Neuronal stem cell (in vitro differentiated cells): ENCODE measurements at regions not wholly inside any gene's neighbourhood (a gene's known extent, or its start where the extent isn't known, plus 50 kb on each side); places are given as distances from the start of the nearest gene placed in this dataset.

ENCODE experiments used
- DNase-seq: peaks from one replicate; pipeline ENCODE4 v3.0.0-alpha.2; 2013; ENCODE audit warnings: low spot score
- H2AFZ ChIP-seq: one replicate; pipeline ENCODE4 v1.6.1; 2013; ENCODE audit warnings: mild to moderate bottlenecking, low read length, inconsistent platforms
- H2AK5ac ChIP-seq: 2 replicates; pipeline ENCODE4 v1.6.1; 2013; ENCODE audit warnings: low read depth, mild to moderate bottlenecking, inconsistent platforms, low read length, moderate library complexity, mixed read lengths
- H2BK120ac ChIP-seq: 2 replicates; pipeline ENCODE4 v1.6.1; 2013; ENCODE audit warnings: low read depth, mild to moderate bottlenecking, inconsistent platforms, low read length, moderate library complexity, mixed read lengths
- H2BK12ac ChIP-seq: one replicate; pipeline ENCODE4 v1.6.1; 2013; ENCODE audit warnings: low read length, inconsistent platforms
- H2BK15ac ChIP-seq: 2 replicates; pipeline ENCODE4 v1.6.1; 2013; ENCODE audit warnings: mild to moderate bottlenecking, low read length, inconsistent platforms, mixed read lengths
- H2BK5ac ChIP-seq: one replicate; pipeline ENCODE4 v1.6.1; 2013; ENCODE audit warnings: inconsistent platforms, mild to moderate bottlenecking, low read length, moderate library complexity
- H3K14ac ChIP-seq: one replicate; pipeline ENCODE4 v1.6.1; 2013; ENCODE audit warnings: low read length, inconsistent platforms
- H3K18ac ChIP-seq: 2 replicates; pipeline ENCODE4 v1.6.1; 2013; ENCODE audit warnings: low read length, inconsistent platforms
- H3K23ac ChIP-seq: 2 replicates; pipeline ENCODE4 v1.6.1; 2013; ENCODE audit warnings: low read depth, mild to moderate bottlenecking, mixed read lengths, low read length, inconsistent platforms; ENCODE audit not compliant: poor library complexity
- H3K27ac ChIP-seq: replicated peaks from 3 replicates; pipeline ENCODE4 v1.5.1; 2013; ENCODE audit warnings: low read length, inconsistent platforms
- H3K27me3 ChIP-seq, 3 experiments: 2 replicates each; pipeline ENCODE4 v1.6.1; 2013; ENCODE audit warnings: low read length in 3 of 3, mild to moderate bottlenecking in 2 of 3, inconsistent platforms in 1 of 3, low read depth in 1 of 3, mixed read lengths in 1 of 3, moderate library complexity in 1 of 3; ENCODE audit not compliant: control insufficient read depth in 3 of 3, insufficient read depth in 3 of 3
- H3K36me3 ChIP-seq, 2 donors: replicated peaks in 1 of 2; 2 replicates each; pipeline ENCODE4 v1.6.1; 2013; ENCODE audit warnings: low read length in 2 of 2; ENCODE audit not compliant: control insufficient read depth in 2 of 2, insufficient read depth in 2 of 2
- H3K4ac ChIP-seq: 2 replicates; pipeline ENCODE4 v1.6.1; 2013; ENCODE audit warnings: inconsistent platforms, mild to moderate bottlenecking, low read length, moderate library complexity
- H3K4me1 ChIP-seq, 2 donors: 1 replicate in 1 of 2; 2 replicates in 1 of 2; pipeline ENCODE4 v1.6.1; 2013; ENCODE audit warnings: low read length in 2 of 2, low read depth in 1 of 2; ENCODE audit not compliant: control insufficient read depth in 2 of 2, insufficient read depth in 1 of 2
- H3K4me2 ChIP-seq: one replicate; pipeline ENCODE4 v1.6.1; 2013; ENCODE audit warnings: mild to moderate bottlenecking, low read length, inconsistent platforms; ENCODE audit not compliant: insufficient read depth, poor library complexity, severe bottlenecking
- H3K4me3 ChIP-seq, 2 donors: 2 replicates each; pipeline ENCODE4 v1.5.1; 2013; ENCODE audit warnings: low read length in 2 of 2, mild to moderate bottlenecking in 2 of 2, inconsistent platforms in 1 of 2, moderate library complexity in 1 of 2
- H3K79me1 ChIP-seq: one replicate; pipeline ENCODE4 v1.6.1; 2013; ENCODE audit warnings: low read depth, mild to moderate bottlenecking, inconsistent platforms, low read length, moderate library complexity
- H3K9ac ChIP-seq: one replicate; pipeline ENCODE4 v1.6.1; 2013; ENCODE audit warnings: mild to moderate bottlenecking, low read depth, low read length, inconsistent platforms; ENCODE audit not compliant: poor library complexity
- H3K9me3 ChIP-seq, 2 donors: replicated peaks in 1 of 2; 2 replicates each; pipeline versions ENCODE3 to v1.6.1; 2013; ENCODE audit warnings: low read length in 2 of 2, mild to moderate bottlenecking in 2 of 2, inconsistent platforms in 1 of 2, low read depth in 1 of 2, mixed read lengths in 1 of 2, moderate library complexity in 1 of 2; ENCODE audit not compliant: control insufficient read depth in 2 of 2, insufficient read depth in 1 of 2
- H4K8ac ChIP-seq: one replicate; pipeline ENCODE4 v1.6.1; 2013; ENCODE audit warnings: low read depth, mild to moderate bottlenecking, inconsistent platforms, low read length, moderate library complexity
- H4K91ac ChIP-seq: one replicate; pipeline ENCODE4 v1.6.1; 2013; ENCODE audit warnings: low read length, low read depth, mild to moderate bottlenecking, inconsistent platforms; ENCODE audit not compliant: poor library complexity
- WGBS, 2 donors: extraction: QIAGEN DNeasy Blood & Tissue Kit; methylation state at CpG; one replicate each; pipeline ENCODE4 v1.1.7; 2013; ENCODE audit warnings: missing lambda C conversion rate in 2 of 2, mixed read lengths in 1 of 2; ENCODE audit not compliant: insufficient read length in 2 of 2, insufficient replicate concordance in 1 of 2; ENCODE audit errors: extremely low coverage in 2 of 2; 5-methylcytosine and 5-hydroxymethylcytosine counted together

- Histone ChIP-seq H3K27me3 (no peaks in the 10 kb centered on the region), H2AK5ac (no peak overlapping the region), H3K4me3 (no peak overlapping the region), H2AFZ (no peak overlapping the region), H2BK5ac (no peak overlapping the region), H3K18ac (no peak overlapping the region), H3K23ac (no peak overlapping the region), H2BK120ac (no peak overlapping the region), H4K91ac (no peak overlapping the region), H2BK15ac (no peak overlapping the region), H3K9me3 (no peaks in the 10 kb centered on the region), H2BK12ac (no peak overlapping the region), H4K8ac (no peak overlapping the region), H3K79me1 (no peaks in the 10 kb centered on the region), H3K9ac (no peak overlapping the region), H3K27ac (no peak overlapping the region), H3K36me3 (no peaks in the 10 kb centered on the region), H3K4me2 (no peak overlapping the region), H3K4me1 (peaks cover 0 to 3% of the 10 kb centered on the region in 2 donors), H3K14ac (no peak overlapping the region), H3K4ac (no peak overlapping the region)
- no peak for DNase-seq
- WGBS, 2 donors = no CpG with 5 or more reads among the region's 7 CpGs
Observed at GRCh38 chr16:66036184-66036583, 330.3 kb upstream of the CDH5 start.

- no peak overlapping the region for H4K8ac ChIP-seq
- H3K4me2 ChIP-seq = no peak overlapping the region
- no peaks in the 10 kb centered on the region for H3K79me1 ChIP-seq
- H2BK120ac ChIP-seq = no peak overlapping the region
- no peak overlapping the region for H2AK5ac ChIP-seq
- H2AFZ ChIP-seq = no peak overlapping the region
- DNase-seq = no peak
- no peak overlapping the region for H3K14ac ChIP-seq
- no peak overlapping the region for H3K9ac ChIP-seq
- H3K4me3 ChIP-seq = no peak overlapping the region
- no peak overlapping the region for H3K23ac ChIP-seq
- no CpG with 5 or more reads among the region's 3 CpGs for WGBS, 2 donors
- H2BK12ac ChIP-seq = no peak overlapping the region
- no peaks in the 10 kb centered on the region for H3K9me3 ChIP-seq
- no peaks in the 10 kb centered on the region for H3K27me3 ChIP-seq
- H2BK15ac ChIP-seq = no peak overlapping the region
- H3K36me3 ChIP-seq = no peaks in the 10 kb centered on the region
- H4K91ac ChIP-seq = no peak overlapping the region
- no peak overlapping the region for H3K4ac ChIP-seq
- H3K27ac ChIP-seq = no peak overlapping the region
- no peak overlapping the region for H3K18ac ChIP-seq
- peaks cover 0 to 3% of the 10 kb centered on the region in 2 donors for H3K4me1 ChIP-seq
- no peak overlapping the region for H2BK5ac ChIP-seq
Observed at GRCh38 chr16:66035096-66035495, 331.4 kb upstream of the CDH5 start.

- WGBS, 2 donors = no CpG with 5 or more reads among the region's 7 CpGs
- Histone ChIP-seq H3K4me3 (no peak overlapping the region), H2AK5ac (no peak overlapping the region), H3K9ac (no peak overlapping the region), H4K8ac (no peak overlapping the region), H3K9me3 (no peaks in the 10 kb centered on the region), H4K91ac (no peak overlapping the region), H3K36me3 (no peaks in the 10 kb centered on the region), H3K27me3 (no peaks in the 10 kb centered on the region), H3K4ac (no peak overlapping the region), H3K18ac (no peak overlapping the region), H2BK120ac (no peak overlapping the region), H2BK12ac (no peak overlapping the region), H3K14ac (no peak overlapping the region), H3K4me2 (no peak overlapping the region), H3K79me1 (no peaks in the 10 kb centered on the region), H3K27ac (no peak overlapping the region), H2BK15ac (no peak overlapping the region), H3K23ac (no peak overlapping the region), H3K4me1 (no peaks in the 10 kb centered on the region), H2BK5ac (no peak overlapping the region), H2AFZ (no peak overlapping the region)
- DNase-seq = no peak
Observed at GRCh38 chr16:66032841-66033240, 333.6 kb upstream of the CDH5 start.

GRCh38 chr16:66030036-66030435, 336.5 kb upstream of the CDH5 start:
- no peak overlapping the region for H2BK5ac ChIP-seq
- H2BK12ac ChIP-seq = no peak overlapping the region
- H3K23ac ChIP-seq = no peak overlapping the region
- no peak overlapping the region for H3K4ac ChIP-seq
- no peaks in the 10 kb centered on the region for H3K9me3 ChIP-seq
- H2AFZ ChIP-seq = no peak overlapping the region
- no peaks in the 10 kb centered on the region for H3K4me1 ChIP-seq
- no peak overlapping the region for H4K91ac ChIP-seq
- H3K14ac ChIP-seq = no peak overlapping the region
- no peaks in the 10 kb centered on the region for H3K79me1 ChIP-seq
- H2BK15ac ChIP-seq = no peak overlapping the region
- DNase-seq = no peak
- no peak overlapping the region for H3K4me2 ChIP-seq
- no peaks in the 10 kb centered on the region for H3K36me3 ChIP-seq
- no peak overlapping the region for H4K8ac ChIP-seq
- no peak overlapping the region for H2AK5ac ChIP-seq
- WGBS, 2 donors = no CpG with 5 or more reads among the region's 4 CpGs
- H3K27me3 ChIP-seq = no peaks in the 10 kb centered on the region
- no peak overlapping the region for H3K18ac ChIP-seq
- no peak overlapping the region for H3K4me3 ChIP-seq
- no peak overlapping the region for H2BK120ac ChIP-seq
- no peak overlapping the region for H3K27ac ChIP-seq
- H3K9ac ChIP-seq = no peak overlapping the region
